ENCODE measurements at regions not wholly inside any gene's neighbourhood (a gene's known extent, or its start where the extent isn't known, plus 50 kb on each side); places are given as distances from the start of the nearest gene placed in this dataset.

- H4K20me1 ChIP-seq (ENCODE audit: insufficient read depth, low read length): no peaks in the 10 kb centered on the region
- intact Hi-C loops (cut with micrococcal nuclease): no loop called here
- 0 out of 2 replicates have a peak overlapping the region, but pooled peaks have one; percentile 65 for H2BK120ac ChIP-seq (ENCODE audit: low read depth, low read length)
- peaks cover 5% of the 10 kb centered on the region; the same call in 1 of the 2 replicates for H3K4me1 ChIP-seq (ENCODE audit: control insufficient read depth, insufficient read depth, low read length)
- BruUV-seq (replicated peaks): no TSS peak
- H3K79me1 ChIP-seq (ENCODE audit: low read depth in 1 of 2, low read length in 2 of 2): no peaks in the 10 kb centered on the region
- DNase-seq: peak; percentile 76
- no peak overlapping the region for H3K23ac ChIP-seq (ENCODE audit: low read depth, low read length)
- H4K8ac ChIP-seq (ENCODE audit: low read depth in 2 of 2, low read length in 2 of 2): no peak overlapping the region
- peak; percentile 60 for ATAC-seq (ENCODE audit: low read depth)
- H3K4me2 ChIP-seq (ENCODE audit: low read depth, low read length): no peak overlapping the region; the same call in 1 of the 2 replicates
- H3K4me3 ChIP-seq (ENCODE audit: insufficient read depth, low read depth, low read length): no peak overlapping the region
- no peak overlapping the region for H3K56ac ChIP-seq (ENCODE audit: extremely low read depth, insufficient read depth, low read length)
- no peaks in the 10 kb centered on the region for H3K9me3 ChIP-seq (ENCODE audit: control insufficient read depth, insufficient read depth, low read length)
- no peak overlapping the region; the same call in 1 of the 2 replicates for H2AK5ac ChIP-seq (ENCODE audit: low read depth, low read length)
- H3K14ac ChIP-seq (replicated peaks; ENCODE audit: low read depth, low read length): peak overlapping the region; percentile 29; the same call in 1 of the 2 replicates
- ChIA-PET CTCF (no interaction called here), POLR2A (ENCODE audit: unreplicated experiment) (no interaction called here)
- TF ChIP-seq MAFK (IDR thresholded peaks at IDR 0.05; ENCODE audit: low read depth, low read length): no peak
- TF ChIP-seq RFX5 (IDR thresholded peaks at IDR 0.05; ENCODE audit: low read depth, low read length): no peak
- no peak for TF ChIP-seq SMC3 (IDR thresholded peaks at IDR 0.05; ENCODE audit: low read depth, low read length)
- TF ChIP-seq, protein P1, sequence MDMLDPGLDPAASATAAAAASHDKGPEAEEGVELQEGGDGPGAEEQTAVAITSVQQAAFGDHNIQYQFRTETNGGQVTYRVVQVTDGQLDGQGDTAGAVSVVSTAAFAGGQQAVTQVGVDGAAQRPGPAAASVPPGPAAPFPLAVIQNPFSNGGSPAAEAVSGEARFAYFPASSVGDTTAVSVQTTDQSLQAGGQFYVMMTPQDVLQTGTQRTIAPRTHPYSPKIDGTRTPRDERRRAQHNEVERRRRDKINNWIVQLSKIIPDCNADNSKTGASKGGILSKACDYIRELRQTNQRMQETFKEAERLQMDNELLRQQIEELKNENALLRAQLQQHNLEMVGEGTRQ (IDR thresholded peaks at IDR 0.05; ENCODE audit: low read depth, low read length): no peak
- no peak for TF ChIP-seq CHD1 (IDR thresholded peaks at IDR 0.05; ENCODE audit: low read depth, low read length)
- TF ChIP-seq, protein P2, sequence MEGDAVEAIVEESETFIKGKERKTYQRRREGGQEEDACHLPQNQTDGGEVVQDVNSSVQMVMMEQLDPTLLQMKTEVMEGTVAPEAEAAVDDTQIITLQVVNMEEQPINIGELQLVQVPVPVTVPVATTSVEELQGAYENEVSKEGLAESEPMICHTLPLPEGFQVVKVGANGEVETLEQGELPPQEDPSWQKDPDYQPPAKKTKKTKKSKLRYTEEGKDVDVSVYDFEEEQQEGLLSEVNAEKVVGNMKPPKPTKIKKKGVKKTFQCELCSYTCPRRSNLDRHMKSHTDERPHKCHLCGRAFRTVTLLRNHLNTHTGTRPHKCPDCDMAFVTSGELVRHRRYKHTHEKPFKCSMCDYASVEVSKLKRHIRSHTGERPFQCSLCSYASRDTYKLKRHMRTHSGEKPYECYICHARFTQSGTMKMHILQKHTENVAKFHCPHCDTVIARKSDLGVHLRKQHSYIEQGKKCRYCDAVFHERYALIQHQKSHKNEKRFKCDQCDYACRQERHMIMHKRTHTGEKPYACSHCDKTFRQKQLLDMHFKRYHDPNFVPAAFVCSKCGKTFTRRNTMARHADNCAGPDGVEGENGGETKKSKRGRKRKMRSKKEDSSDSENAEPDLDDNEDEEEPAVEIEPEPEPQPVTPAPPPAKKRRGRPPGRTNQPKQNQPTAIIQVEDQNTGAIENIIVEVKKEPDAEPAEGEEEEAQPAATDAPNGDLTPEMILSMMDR (conservative IDR thresholded peaks at IDR 0.05; ENCODE audit: low read depth, low read length): no peak
- TF ChIP-seq MAZ (IDR thresholded peaks at IDR 0.05; ENCODE audit: borderline replicate concordance, low read depth, low read length): no peak
- TF ChIP-seq CEBPB (IDR thresholded peaks at IDR 0.05; ENCODE audit: low read depth, low read length): no peak
- TF ChIP-seq RAD21 (IDR thresholded peaks at IDR 0.05; ENCODE audit: low read length): no peak
- TF ChIP-seq BHLHE40 (IDR thresholded peaks at IDR 0.05; ENCODE audit: low read depth, low read length): no peak
- no peak overlapping the region for H3K27ac ChIP-seq (ENCODE audit: insufficient read depth, low read length)
- in situ Hi-C loops (cut with MboI; ENCODE audit: low sequenced_read_pairs): no loop called here
- H3K36me3 ChIP-seq (ENCODE audit: control insufficient read depth, insufficient read depth, low read length): no peaks in the 10 kb centered on the region
- peak overlapping the region; percentile 22; the same call in 1 of the 2 replicates for H3K4ac ChIP-seq (ENCODE audit: low read depth, low read length)
- H2BK15ac ChIP-seq (ENCODE audit: low read depth, low read length): 0 out of 3 replicates have a peak overlapping the region, but pooled peaks have one; percentile 47
- H2AFZ ChIP-seq (replicated peaks; ENCODE audit: low read length, poor library complexity): no peak overlapping the region
- no peak overlapping the region for H4K5ac ChIP-seq (ENCODE audit: low read depth, low read length)
- peak overlapping the region; percentile 3; the same call in 1 of the 2 replicates for H4K91ac ChIP-seq (ENCODE audit: insufficient read depth, low read depth, low read length)
- no peak overlapping the region for H3K9ac ChIP-seq (ENCODE audit: low read depth, low read length)
- H3K9me1 ChIP-seq (ENCODE audit: insufficient read depth, low read length): no peaks in the 10 kb centered on the region; the same call in none of the 2 replicates
- dilution Hi-C loops (cut with HindIII; ENCODE audit: low sequenced_read_pairs, unreplicated experiment): no loop called here
- 71% methylated on average over 4 of the region's 7 CpGs; no CpG with 5 or more reads in 1 of the 2 experiments for WGBS, 2 experiments (ENCODE audit: extremely low coverage in 2 of 2, insufficient read length in 1 of 2)
- no peak overlapping the region for H2AK9ac ChIP-seq (replicated peaks; ENCODE audit: low read depth, low read length, poor library complexity)
- H3K27me3 ChIP-seq (ENCODE audit: control insufficient read depth, insufficient read depth, low read length): no peaks in the 10 kb centered on the region
- peak overlapping the region; percentile 48; the same call in 1 of the 2 replicates for H2BK20ac ChIP-seq (ENCODE audit: low read depth, low read length)
- no peak overlapping the region for H2BK5ac ChIP-seq (ENCODE audit: low read depth, low read length, poor library complexity, severe bottlenecking)
- peak overlapping the region; percentile 7; the same call in 1 of the 2 replicates for H3K18ac ChIP-seq (ENCODE audit: low read depth, low read length)
Observed at GRCh38 chr4:138308356-138308755, 66.2 kb upstream of the SLC7A11 start.
